DOHH2 (cell line): ENCODE measurements at regions not wholly inside any gene's neighbourhood (a gene's known extent, or its start where the extent isn't known, plus 50 kb on each side); places are given as distances from the start of the nearest gene placed in this dataset.

Experiments used
- H3F3A ChIP-seq: fragments of 200-600 bp; sonication (generic), shearing (Covaris generic); 2 replicates; pipeline ENCODE4 v1.6.0; 2016; ENCODE audit warnings: antibody characterized with exemption, mild to moderate bottlenecking; ENCODE audit not compliant: control insufficient read depth, insufficient read depth
- H3K27ac ChIP-seq: fragments of 200-600 bp; sonication (generic); 2 replicates; pipeline ENCODE4 v1.5.1; 2014; ENCODE audit warnings: low read depth, mild to moderate bottlenecking, low read length, moderate library complexity
- H3K27me3 ChIP-seq: fragments of 200-600 bp; sonication (generic); 2 replicates; pipeline ENCODE4 v1.6.1; 2014; ENCODE audit warnings: mild to moderate bottlenecking, low read length, mixed read lengths; ENCODE audit not compliant: control insufficient read depth
- H3K36me3 ChIP-seq: fragments of 200-600 bp; sonication (generic); 2 replicates; pipeline ENCODE4 v1.6.1; 2014; ENCODE audit warnings: mild to moderate bottlenecking, low read length, moderate library complexity, mixed read lengths; ENCODE audit not compliant: control insufficient read depth
- H3K4me1 ChIP-seq: fragments of 200-600 bp; sonication (generic); 2 replicates; pipeline ENCODE4 v1.6.1; 2014; ENCODE audit warnings: mild to moderate bottlenecking, low read length, mixed read lengths; ENCODE audit not compliant: control insufficient read depth
- H3K4me2 ChIP-seq: fragments of 200-600 bp; sonication (generic); 2 replicates; pipeline ENCODE4 v1.6.0; 2014; ENCODE audit warnings: mild to moderate bottlenecking, low read length, moderate library complexity
- H3K4me3 ChIP-seq: fragments of 200-600 bp; sonication (generic); 2 replicates; pipeline ENCODE4 v1.5.1; 2014; ENCODE audit warnings: mild to moderate bottlenecking, low read length, mixed read lengths
- H3K79me2 ChIP-seq: fragments of 200-600 bp; sonication (generic); 2 replicates; pipeline ENCODE4 v1.6.1; 2014; ENCODE audit warnings: mild to moderate bottlenecking, low read length, mixed read lengths; ENCODE audit not compliant: control insufficient read depth
- H3K9me2 ChIP-seq: fragments of 200-600 bp; sonication (generic); replicated peaks from 2 replicates; pipeline ENCODE4 v1.6.1; 2014; ENCODE audit warnings: mild to moderate bottlenecking, low read length, mixed read lengths; ENCODE audit not compliant: control insufficient read depth
- H3K9me3 ChIP-seq: fragments of 200-600 bp; sonication (generic); 2 replicates; pipeline ENCODE4 v1.6.1; 2014; ENCODE audit warnings: antibody characterized with exemption, low read length, mixed read lengths; ENCODE audit not compliant: control insufficient read depth, insufficient read depth
- H4K20me1 ChIP-seq: fragments of 200-600 bp; sonication (generic); 2 replicates; pipeline ENCODE4 v1.6.0; 2014; ENCODE audit warnings: low read depth, mild to moderate bottlenecking, antibody characterized with exemption, low read length, moderate library complexity; ENCODE audit not compliant: control insufficient read depth, insufficient read depth
- EZH2phosphoT487 ChIP-seq: fragments of 200-600 bp; sonication (generic); IDR thresholded peaks from 2 replicates; pipeline ENCODE4 v1.6.1; 2017; ENCODE audit warnings: borderline replicate concordance, mild to moderate bottlenecking, antibody characterized with exemption, low read length, moderate library complexity, mixed read lengths
- TF ChIP-seq, protein P1 (sequence below): fragments of 200-600 bp; sonication (generic); IDR thresholded peaks from one replicate; pipeline ENCODE4 v1.5.1; 2014; ENCODE audit warnings: antibody characterized with exemption, mild to moderate bottlenecking, low read depth, low read length; ENCODE audit not compliant: poor library complexity, severe bottlenecking

DNA sequence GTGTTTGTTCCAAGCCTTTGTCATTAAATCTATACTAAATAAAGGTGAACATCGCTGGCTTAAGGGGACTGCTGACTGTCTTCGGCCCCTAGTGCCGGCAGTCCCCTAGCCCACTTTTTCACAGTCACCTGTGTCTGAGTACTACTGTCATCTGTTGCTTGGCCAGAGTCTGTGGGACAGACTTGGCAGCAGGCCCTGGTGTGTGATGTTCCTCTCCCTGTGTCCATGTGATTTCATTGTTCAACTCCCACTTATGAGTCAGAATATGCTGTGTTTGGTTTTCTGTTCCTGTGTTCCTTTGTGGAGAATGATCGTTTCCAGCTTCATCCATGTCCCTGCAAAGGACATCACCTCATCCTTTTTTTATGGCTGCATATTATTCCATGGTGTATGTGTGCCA lies 133.4 kb downstream of the HAO1 start:
- no peak overlapping the region for H3K4me2 ChIP-seq
- no peaks in the 10 kb centered on the region for H3K4me1 ChIP-seq
- no peak overlapping the region for H3K27ac ChIP-seq
- no peaks in the 10 kb centered on the region for H3K9me2 ChIP-seq
- H4K20me1 ChIP-seq, result no peaks in the 10 kb centered on the region
- no peaks in the 10 kb centered on the region for H3K36me3 ChIP-seq
- H3K79me2 ChIP-seq, result no peaks in the 10 kb centered on the region
- no peaks in the 10 kb centered on the region for H3K27me3 ChIP-seq
- no peak overlapping the region for H3K4me3 ChIP-seq
- TF ChIP-seq, protein P1, sequence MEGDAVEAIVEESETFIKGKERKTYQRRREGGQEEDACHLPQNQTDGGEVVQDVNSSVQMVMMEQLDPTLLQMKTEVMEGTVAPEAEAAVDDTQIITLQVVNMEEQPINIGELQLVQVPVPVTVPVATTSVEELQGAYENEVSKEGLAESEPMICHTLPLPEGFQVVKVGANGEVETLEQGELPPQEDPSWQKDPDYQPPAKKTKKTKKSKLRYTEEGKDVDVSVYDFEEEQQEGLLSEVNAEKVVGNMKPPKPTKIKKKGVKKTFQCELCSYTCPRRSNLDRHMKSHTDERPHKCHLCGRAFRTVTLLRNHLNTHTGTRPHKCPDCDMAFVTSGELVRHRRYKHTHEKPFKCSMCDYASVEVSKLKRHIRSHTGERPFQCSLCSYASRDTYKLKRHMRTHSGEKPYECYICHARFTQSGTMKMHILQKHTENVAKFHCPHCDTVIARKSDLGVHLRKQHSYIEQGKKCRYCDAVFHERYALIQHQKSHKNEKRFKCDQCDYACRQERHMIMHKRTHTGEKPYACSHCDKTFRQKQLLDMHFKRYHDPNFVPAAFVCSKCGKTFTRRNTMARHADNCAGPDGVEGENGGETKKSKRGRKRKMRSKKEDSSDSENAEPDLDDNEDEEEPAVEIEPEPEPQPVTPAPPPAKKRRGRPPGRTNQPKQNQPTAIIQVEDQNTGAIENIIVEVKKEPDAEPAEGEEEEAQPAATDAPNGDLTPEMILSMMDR, result no peak
- no peak for TF ChIP-seq EZH2phosphoT487
- no peaks in the 10 kb centered on the region for H3K9me3 ChIP-seq
- no peaks in the 10 kb centered on the region for H3F3A ChIP-seq

DNA sequence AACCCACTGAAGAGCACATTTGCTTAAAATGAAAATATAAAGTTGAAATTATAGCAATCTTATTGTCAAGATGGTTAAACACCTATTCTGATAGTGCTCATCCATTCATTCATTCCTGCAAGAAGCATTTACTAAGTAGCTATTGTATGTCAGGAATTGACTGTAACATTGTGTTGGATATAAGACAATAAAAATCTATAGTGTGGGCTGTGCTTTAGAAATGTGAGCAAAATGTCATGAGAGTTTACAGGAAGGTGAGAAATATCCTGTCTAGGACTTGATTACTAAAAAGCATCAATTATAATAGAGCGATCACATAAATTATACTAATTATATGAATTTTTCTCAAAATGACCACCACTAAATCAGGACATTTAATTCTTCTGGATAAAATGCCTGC lies 123.0 kb downstream of the HAO1 start:
- Histone ChIP-seq H3K27me3 (no peaks in the 10 kb centered on the region), H3K4me3 (no peak overlapping the region), H3K27ac (no peak overlapping the region), H3K9me2 (no peaks in the 10 kb centered on the region), H4K20me1 (no peaks in the 10 kb centered on the region), H3K79me2 (no peaks in the 10 kb centered on the region), H3K4me1 (no peaks in the 10 kb centered on the region), H3K36me3 (no peaks in the 10 kb centered on the region), H3K4me2 (no peak overlapping the region), H3F3A (no peaks in the 10 kb centered on the region), H3K9me3 (no peaks in the 10 kb centered on the region)
- TF ChIP-seq EZH2phosphoT487, result no peak
- TF ChIP-seq, protein P1, result no peak

DNA sequence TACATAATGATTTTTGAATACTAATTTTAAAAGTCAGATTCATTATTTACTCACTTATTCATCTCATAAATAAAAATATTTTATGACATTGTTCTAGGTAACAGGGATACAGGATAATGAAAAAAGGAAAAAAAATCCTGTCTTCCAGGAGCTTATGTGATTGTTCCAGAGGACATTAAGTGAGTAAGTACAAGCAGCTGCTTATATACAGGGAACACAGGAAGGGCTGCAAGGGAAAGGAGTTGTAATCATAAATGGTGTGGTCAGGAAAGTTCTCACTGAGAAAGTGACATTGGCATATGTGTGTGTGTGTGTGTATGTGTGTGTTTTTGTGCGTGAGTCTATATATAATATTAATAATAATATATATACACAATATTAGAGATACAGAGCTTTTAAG lies 121.8 kb downstream of the HAO1 start:
- TF ChIP-seq, protein P1, result no peak
- TF ChIP-seq EZH2phosphoT487, result no peak
- Histone ChIP-seq H3K79me2 (no peaks in the 10 kb centered on the region), H3K27me3 (no peaks in the 10 kb centered on the region), H4K20me1 (no peaks in the 10 kb centered on the region), H3K4me3 (no peak overlapping the region), H3K9me2 (no peaks in the 10 kb centered on the region), H3K27ac (no peak overlapping the region), H3K36me3 (no peaks in the 10 kb centered on the region), H3K4me1 (no peaks in the 10 kb centered on the region), H3K4me2 (no peak overlapping the region), H3K9me3 (no peaks in the 10 kb centered on the region), H3F3A (no peaks in the 10 kb centered on the region)

DNA sequence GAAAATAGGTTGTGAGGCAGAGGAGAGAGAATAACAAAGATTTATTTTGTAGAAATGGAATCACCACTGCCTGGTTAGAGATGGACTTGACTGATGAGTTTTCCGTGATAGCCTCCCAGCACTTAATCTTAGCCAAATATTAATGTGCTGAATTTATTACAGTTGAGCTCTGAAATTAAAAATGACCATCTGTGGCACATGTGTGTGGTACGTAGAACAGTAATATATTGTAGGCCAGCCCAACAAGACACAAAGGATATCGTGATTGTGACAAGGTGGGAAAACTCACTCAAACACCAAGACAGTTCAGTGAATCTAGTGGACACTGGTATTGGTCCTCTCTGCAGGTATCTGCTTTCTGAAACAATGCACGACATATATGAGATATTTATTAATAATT lies 119.4 kb downstream of the HAO1 start:
- TF ChIP-seq, protein P1, result no peak
- TF ChIP-seq EZH2phosphoT487, result no peak
- H3K4me2 ChIP-seq, result no peak overlapping the region
- H3K9me3 ChIP-seq, result no peaks in the 10 kb centered on the region
- H3K27me3 ChIP-seq, result no peaks in the 10 kb centered on the region
- no peak overlapping the region for H3K27ac ChIP-seq
- no peak overlapping the region for H3K4me3 ChIP-seq
- H3K36me3 ChIP-seq, result no peaks in the 10 kb centered on the region
- H3K4me1 ChIP-seq, result no peaks in the 10 kb centered on the region
- no peaks in the 10 kb centered on the region for H3K9me2 ChIP-seq
- no peaks in the 10 kb centered on the region for H3K79me2 ChIP-seq
- H3F3A ChIP-seq, result no peaks in the 10 kb centered on the region
- H4K20me1 ChIP-seq, result no peaks in the 10 kb centered on the region
